Thyroid gland (tissue), 4 donors: ENCODE measurements at regions not wholly inside any gene's neighbourhood (a gene's known extent, or its start where the extent isn't known, plus 50 kb on each side); places are given as distances from the start of the nearest gene placed in this dataset.
A peak's percentile ranks its signal among the peaks of the same experiment; 100 is the strongest.

Experiments used
- DNase-seq, 2 donors: peaks; one replicate each; pipeline ENCODE4 v3.0.0-alpha.2; 2019
- H3K27ac ChIP-seq, 3 donors: fragments of 200-600 bp; sonication (generic); 1 replicate in 2 of 3; 2 replicates in 1 of 3; pipeline ENCODE4 v1.5.1; 2016 to 2019; ENCODE audit warnings: mild to moderate bottlenecking in 1 of 3, moderate library complexity in 1 of 3
- H3K27me3 ChIP-seq: fragments of 200-600 bp; sonication (generic); one replicate; pipeline ENCODE4 v1.5.1; 2019
- H3K36me3 ChIP-seq, 2 donors: fragments of 200-600 bp; sonication (generic); one replicate each; pipeline ENCODE4 v1.5.1; 2016 to 2019
- H3K4me1 ChIP-seq, 2 donors: fragments of 200-600 bp; sonication (generic); one replicate each; pipeline ENCODE4 v1.5.1; 2017 to 2019
- H3K4me3 ChIP-seq, 3 donors: fragments of 200-600 bp; sonication (generic); replicated peaks in 1 of 3; 1 replicate in 2 of 3; 2 replicates in 1 of 3; pipeline ENCODE4 v1.5.1; 2016; ENCODE audit warnings: mild to moderate bottlenecking in 1 of 3
- H3K9me3 ChIP-seq: fragments of 200-600 bp; sonication (generic); one replicate; pipeline ENCODE4 v1.5.1; 2017
- CTCF ChIP-seq, 6 experiments: fragments of 200-600 bp in 3 of 6; fragments of 450-650 bp in 3 of 6; sonication (generic) in 3 of 6; IDR thresholded peaks; one replicate each; pipeline ENCODE4 v1.5.1; 2016 to 2019; ENCODE audit warnings: antibody characterized with exemption in 6 of 6, mild to moderate bottlenecking in 2 of 6, inconsistent platforms in 1 of 6, moderate library complexity in 1 of 6
- POLR2A ChIP-seq, 2 donors: fragments of 450-650 bp; IDR thresholded peaks; one replicate each; pipeline ENCODE4 v1.6.1; 2017; ENCODE audit warnings: antibody characterized with exemption in 2 of 2, mild to moderate bottlenecking in 2 of 2, moderate library complexity in 1 of 2
- WGBS, 2 donors: methylation state at CpG; one replicate each; pipeline ENCODE4 v1.1.5; 2017; 5-methylcytosine and 5-hydroxymethylcytosine counted together
- intact Hi-C: fragments of 100-400 bp; cut with DNase I; formaldehyde crosslinking; loops from one replicate; pipeline ENCODE4 v1.15.1; 2023

GRCh38 chr2:85954192-85954589, 65.4 kb upstream of the ST3GAL5 start:
- intact Hi-C loops = no loop called here
- WGBS, 2 donors = 76 to 93% methylated on average over 4 of the region's 4 CpGs
- H3K9me3 ChIP-seq = no peaks in the 10 kb centered on the region
- H3K4me3 ChIP-seq = no peak overlapping the region
- DNase-seq = no peak
- H3K27ac ChIP-seq = peak overlapping the region; percentile 88 to 96 (median 95)
- peaks cover 47 to 59% of the 10 kb centered on the region in 2 donors for H3K4me1 ChIP-seq
- no peaks in the 10 kb centered on the region for H3K27me3 ChIP-seq
- peak in 1 of 2 donors; percentile 28 for TF ChIP-seq POLR2A (IDR thresholded peaks at IDR 0.05)
- no peak for TF ChIP-seq CTCF (IDR thresholded peaks at IDR 0.05)
- H3K36me3 ChIP-seq = no peaks in the 10 kb centered on the region

GRCh38 chr2:85953476-85953875, 64.7 kb upstream of the ST3GAL5 start:
- Histone ChIP-seq H3K36me3 (no peaks in the 10 kb centered on the region), H3K4me3 (no peak overlapping the region), H3K4me1 (peaks cover 50 to 65% of the 10 kb centered on the region in 2 donors), H3K9me3 (no peaks in the 10 kb centered on the region), H3K27ac (peak overlapping the region; percentile 88 to 96 (median 95)), H3K27me3 (no peaks in the 10 kb centered on the region)
- peak; percentile 29 to 32 for DNase-seq
- intact Hi-C loops = no loop called here
- 45 to 49% methylated on average over 5 of the region's 5 CpGs for WGBS, 2 donors
- TF ChIP-seq CTCF (IDR thresholded peaks at IDR 0.05) (no peak), POLR2A (IDR thresholded peaks at IDR 0.05) (no peak)

- no peak for TF ChIP-seq CTCF (IDR thresholded peaks at IDR 0.05)
- no peak for TF ChIP-seq POLR2A (IDR thresholded peaks at IDR 0.05)
- Histone ChIP-seq H3K27me3 (no peaks in the 10 kb centered on the region), H3K4me3 (no peak overlapping the region), H3K36me3 (no peaks in the 10 kb centered on the region), H3K27ac (peak overlapping the region; percentile 88 to 96 (median 95)), H3K4me1 (peaks cover 50 to 63% of the 10 kb centered on the region in 2 donors), H3K9me3 (no peaks in the 10 kb centered on the region)
- no peak for DNase-seq
- 88 to 92% methylated on average over 8 of the region's 8 CpGs for WGBS, 2 donors
- intact Hi-C loops = no loop called here
Observed at GRCh38 chr2:85952196-85952734, 63.5 kb upstream of the ST3GAL5 start.

GRCh38 chr2:85951351-85952067, 62.7 kb upstream of the ST3GAL5 start:
- Histone ChIP-seq H3K9me3 (no peaks in the 10 kb centered on the region), H3K27me3 (no peaks in the 10 kb centered on the region), H3K4me3 (no peak overlapping the region), H3K27ac (peak overlapping the region in 1 of 3 donors; percentile 95), H3K36me3 (no peaks in the 10 kb centered on the region), H3K4me1 (peaks cover 43 to 55% of the 10 kb centered on the region in 2 donors)
- intact Hi-C loops = no loop called here
- no peak for DNase-seq
- 90 to 92% methylated on average over 11 of the region's 11 CpGs for WGBS, 2 donors
- no peak for TF ChIP-seq POLR2A (IDR thresholded peaks at IDR 0.05)
- TF ChIP-seq CTCF (IDR thresholded peaks at IDR 0.05) = no peak

GRCh38 chr2:85950743-85951142, 62.0 kb upstream of the ST3GAL5 start:
- H3K4me3 ChIP-seq = no peak overlapping the region
- no peak for DNase-seq
- 92 to 93% methylated on average over 4 of the region's 4 CpGs for WGBS, 2 donors

More at GRCh38 chr2:85950743-85951142, 62.0 kb upstream of the ST3GAL5 start:
- H3K27ac ChIP-seq = peak overlapping the region in 1 of 3 donors; percentile 59
- no peaks in the 10 kb centered on the region for H3K36me3 ChIP-seq
- TF ChIP-seq CTCF (IDR thresholded peaks at IDR 0.05) (no peak), POLR2A (IDR thresholded peaks at IDR 0.05) (no peak)
- peaks cover 35 to 48% of the 10 kb centered on the region in 2 donors for H3K4me1 ChIP-seq
- H3K27me3 ChIP-seq = no peaks in the 10 kb centered on the region
- intact Hi-C loops = no loop called here
- H3K9me3 ChIP-seq = no peaks in the 10 kb centered on the region
